ENCODE measurements at regions not wholly inside any gene's neighbourhood (a gene's known extent, or its start where the extent isn't known, plus 50 kb on each side); places are given as distances from the start of the nearest gene placed in this dataset.

- TF ChIP-seq CTCF (IDR thresholded peaks at IDR 0.05) (no peak), POLR2A (IDR thresholded peaks at IDR 0.05) (no peak)
These were observed 541.6 kb downstream of the SUCLA2 start for GRCh38 chr13:47459512-47459911.
